ENCODE measurements at regions not wholly inside any gene's neighbourhood (a gene's known extent, or its start where the extent isn't known, plus 50 kb on each side); places are given as distances from the start of the nearest gene placed in this dataset.
"Not testable (repeated sequence)": the region's sequence is repeated elsewhere in the genome, so short reads cannot be mapped to it uniquely, and the experiment has no call there.

GRCh38 chr1:183753464-183753891 is 51.4 kb upstream of the RGL1 start:
- no peak for DNase-seq (ENCODE audit: low read depth)

GRCh38 chr1:183744132-183744913 is 60.6 kb upstream of the RGL1 start:
- no peak for DNase-seq (ENCODE audit: low read depth)

- no peak for DNase-seq (ENCODE audit: low read depth)
These were observed 62.6 kb upstream of the RGL1 start for GRCh38 chr1:183742355-183742754.

GRCh38 chr1:183739741-183740271 is 65.1 kb upstream of the RGL1 start:
- no peak for DNase-seq (ENCODE audit: low read depth)

GRCh38 chr1:183739082-183739481 is 65.8 kb upstream of the RGL1 start:
- DNase-seq (ENCODE audit: low read depth), result no peak

GRCh38 chr1:183737916-183738315 is 67.0 kb upstream of the RGL1 start:
- not testable (repeated sequence) for DNase-seq (ENCODE audit: low read depth)

GRCh38 chr1:183736343-183736742 is 68.6 kb upstream of the RGL1 start:
- DNase-seq (ENCODE audit: low read depth), result no peak

GRCh38 chr1:183735069-183735860 is 69.7 kb upstream of the RGL1 start:
- DNase-seq (ENCODE audit: low read depth), result peak; percentile 11

- no peak for DNase-seq (ENCODE audit: low read depth)
These were observed 70.3 kb upstream of the RGL1 start for GRCh38 chr1:183734543-183735036.

GRCh38 chr1:183733715-183734114 is 71.2 kb upstream of the RGL1 start:
- DNase-seq (ENCODE audit: low read depth), result no peak

GRCh38 chr1:183732236-183732880 is 72.6 kb upstream of the RGL1 start:
- no peak for DNase-seq (ENCODE audit: low read depth)

GRCh38 chr1:183730886-183731573 is 73.9 kb upstream of the RGL1 start:
- no peak for DNase-seq (ENCODE audit: low read depth)

- DNase-seq (ENCODE audit: low read depth), result no peak
These were observed 74.7 kb upstream of the RGL1 start for GRCh38 chr1:183730107-183730724.

GRCh38 chr1:183726825-183727224 is 73.7 kb upstream of the APOBEC4 start:
- DNase-seq (ENCODE audit: low read depth), result no peak

- DNase-seq (ENCODE audit: low read depth), result no peak
These were observed 71.4 kb upstream of the APOBEC4 start for GRCh38 chr1:183724350-183725042.

- no peak for DNase-seq (ENCODE audit: low read depth)
These were observed 70.5 kb upstream of the APOBEC4 start for GRCh38 chr1:183723571-183723970.

- peak; percentile 36 for DNase-seq (ENCODE audit: low read depth)
These were observed 67.9 kb upstream of the APOBEC4 start for GRCh38 chr1:183721041-183721440.

GRCh38 chr1:183720028-183720427 is 66.9 kb upstream of the APOBEC4 start:
- DNase-seq (ENCODE audit: low read depth), result no peak

GRCh38 chr1:183719289-183719688 is 66.2 kb upstream of the APOBEC4 start:
- no peak for DNase-seq (ENCODE audit: low read depth)

GRCh38 chr1:183716286-183716685 is 63.2 kb upstream of the APOBEC4 start:
- DNase-seq (ENCODE audit: low read depth), result no peak
